GM23338 (cell line): ENCODE measurements at regions not wholly inside any gene's neighbourhood (a gene's known extent, or its start where the extent isn't known, plus 50 kb on each side); places are given as distances from the start of the nearest gene placed in this dataset.
A peak's percentile ranks its signal among the peaks of the same experiment; 100 is the strongest.
"Not testable (repeated sequence)": the region's sequence is repeated elsewhere in the genome, so short reads cannot be mapped to it uniquely, and the experiment has no call there.

Experiments used
- ATAC-seq: fragments of 200-7000 bp; cut with Tn5 transposase; 3 replicates; pipeline ENCODE4 v1.9.1; 2020
- DNase-seq: peaks from one replicate; pipeline ENCODE4 v3.0.0-alpha.2; 2015; ENCODE audit warnings: low spot score
- H2AFZ ChIP-seq: fragments of 200-600 bp; sonication (generic); 2 replicates; pipeline ENCODE4 v1.8.0; 2016; ENCODE audit warnings: antibody characterized with exemption, mild to moderate bottlenecking, moderate library complexity
- H3F3A ChIP-seq: fragments of 200-600 bp; sonication (generic); replicated peaks from 2 replicates; pipeline ENCODE4 v1.8.0; 2017; ENCODE audit warnings: antibody characterized with exemption, mixed run types, low read depth
- H3K27ac ChIP-seq: fragments of 200-600 bp; sonication (generic); 2 replicates; pipeline ENCODE4 v1.6.1; 2016; ENCODE audit warnings: low read depth
- H3K27me3 ChIP-seq: fragments of 200-600 bp; sonication (generic); 2 replicates; pipeline ENCODE4 v1.8.0; 2016; ENCODE audit warnings: mild to moderate bottlenecking, mixed run types, moderate library complexity; ENCODE audit not compliant: insufficient read depth
- H3K36me3 ChIP-seq: fragments of 200-600 bp; sonication (generic); 2 replicates; pipeline ENCODE4 v1.8.0; 2016; ENCODE audit warnings: mild to moderate bottlenecking; ENCODE audit not compliant: insufficient read depth
- H3K4me1 ChIP-seq: fragments of 200-600 bp; sonication (generic); 2 replicates; pipeline ENCODE4 v1.8.0; 2016; ENCODE audit warnings: mild to moderate bottlenecking, moderate library complexity; ENCODE audit not compliant: insufficient read depth
- H3K4me2 ChIP-seq: fragments of 200-600 bp; sonication (generic); 2 replicates; pipeline ENCODE4 v1.7.1; 2017; ENCODE audit warnings: mixed run types
- H3K4me3 ChIP-seq: fragments of 200-600 bp; sonication (generic); 2 replicates; pipeline ENCODE4 v1.6.1; 2016; ENCODE audit warnings: mixed run types
- H3K79me2 ChIP-seq: fragments of 200-600 bp; sonication (generic); replicated peaks from 2 replicates; pipeline ENCODE4 v1.8.0; 2017; ENCODE audit warnings: mild to moderate bottlenecking; ENCODE audit not compliant: insufficient read depth
- H3K9me2 ChIP-seq: fragments of 200-600 bp; sonication (generic); 2 replicates; pipeline ENCODE4 v1.8.0; 2017; ENCODE audit not compliant: insufficient read depth
- H4K20me1 ChIP-seq: fragments of 200-600 bp; sonication (generic); replicated peaks from 2 replicates; pipeline ENCODE4 v1.8.0; 2017; ENCODE audit warnings: mild to moderate bottlenecking; ENCODE audit not compliant: insufficient read depth
- H3K27ac Mint-ChIP-seq: 2 replicates; pipeline ENCODE4 v1.8.0; 2020; ENCODE audit warnings: inconsistent platforms, mild to moderate bottlenecking, moderate library complexity, mixed read lengths
- H3K27me3 Mint-ChIP-seq: 3 replicates; pipeline ENCODE4 v1.8.0; 2022; ENCODE audit warnings: low read depth, mild to moderate bottlenecking, moderate library complexity, mixed read lengths, inconsistent platforms; ENCODE audit not compliant: insufficient read depth, poor library complexity
- H3K36me3 Mint-ChIP-seq: 3 replicates; pipeline ENCODE4 v1.8.0; 2021; ENCODE audit warnings: low read depth, mild to moderate bottlenecking, inconsistent platforms, moderate library complexity, mixed read lengths
- H3K4me1 Mint-ChIP-seq: 3 replicates; pipeline ENCODE4 v1.8.0; 2020; ENCODE audit warnings: mild to moderate bottlenecking, inconsistent platforms, mixed read lengths
- H3K4me3 Mint-ChIP-seq: 3 replicates; pipeline ENCODE4 v1.8.0; 2021; ENCODE audit warnings: moderate library complexity, mild to moderate bottlenecking, inconsistent platforms, mixed read lengths
- H3K9me3 Mint-ChIP-seq: 3 replicates; pipeline ENCODE4 v1.8.0; 2020; ENCODE audit warnings: moderate library complexity, mild to moderate bottlenecking, inconsistent platforms, mixed read lengths
- POLR2AphosphoS5 ChIP-seq: IDR thresholded peaks from 2 replicates; pipeline ENCODE4 v1.6.1; 2016; ENCODE audit warnings: antibody characterized with exemption, low read depth
- STAT1 ChIP-seq: IDR thresholded peaks from one replicate; pipeline ENCODE4 v1.6.1; 2016; ENCODE audit warnings: antibody characterized with exemption; ENCODE audit not compliant: unreplicated experiment
- TF ChIP-seq, protein P1 (sequence below): IDR thresholded peaks from one replicate; pipeline ENCODE4 v1.6.1; 2018; ENCODE audit warnings: antibody characterized with exemption; ENCODE audit not compliant: unreplicated experiment
- TF ChIP-seq, protein P2 (sequence below): IDR thresholded peaks from 2 replicates; pipeline ENCODE4 v1.6.1; 2016; ENCODE audit warnings: antibody characterized with exemption
- TF ChIP-seq, protein P3 (sequence below), 2 experiments: fragments of 200-600 bp in 1 of 2; sonication (generic) in 1 of 2; conservative IDR thresholded peaks; 2 replicates each; pipeline versions ENCODE4 v1.5.1 to v1.6.1; 2016 to 2017; ENCODE audit warnings: antibody characterized with exemption in 2 of 2, low read depth in 2 of 2, mild to moderate bottlenecking in 2 of 2, moderate library complexity in 1 of 2

DNA sequence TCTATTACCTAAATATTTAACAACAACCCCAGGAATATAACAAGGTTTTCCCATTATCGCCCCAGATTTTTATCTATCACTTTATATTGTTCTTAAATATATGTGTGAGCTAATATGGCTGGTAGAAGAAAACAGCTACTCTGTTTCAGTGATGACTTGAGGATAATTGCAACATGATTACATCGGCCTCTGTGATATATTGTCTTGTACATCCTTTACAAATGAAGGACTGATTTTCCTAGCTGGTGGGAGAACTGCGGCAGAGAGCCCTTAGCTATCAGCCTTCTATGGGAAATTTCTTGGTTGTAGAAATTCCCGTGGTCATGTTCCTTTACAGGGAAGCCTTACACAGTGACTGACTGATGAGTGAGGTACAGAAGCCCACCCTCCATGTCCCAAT is 110.9 kb upstream of the ZNF717 start (continued):
- TF ChIP-seq, protein P1, sequence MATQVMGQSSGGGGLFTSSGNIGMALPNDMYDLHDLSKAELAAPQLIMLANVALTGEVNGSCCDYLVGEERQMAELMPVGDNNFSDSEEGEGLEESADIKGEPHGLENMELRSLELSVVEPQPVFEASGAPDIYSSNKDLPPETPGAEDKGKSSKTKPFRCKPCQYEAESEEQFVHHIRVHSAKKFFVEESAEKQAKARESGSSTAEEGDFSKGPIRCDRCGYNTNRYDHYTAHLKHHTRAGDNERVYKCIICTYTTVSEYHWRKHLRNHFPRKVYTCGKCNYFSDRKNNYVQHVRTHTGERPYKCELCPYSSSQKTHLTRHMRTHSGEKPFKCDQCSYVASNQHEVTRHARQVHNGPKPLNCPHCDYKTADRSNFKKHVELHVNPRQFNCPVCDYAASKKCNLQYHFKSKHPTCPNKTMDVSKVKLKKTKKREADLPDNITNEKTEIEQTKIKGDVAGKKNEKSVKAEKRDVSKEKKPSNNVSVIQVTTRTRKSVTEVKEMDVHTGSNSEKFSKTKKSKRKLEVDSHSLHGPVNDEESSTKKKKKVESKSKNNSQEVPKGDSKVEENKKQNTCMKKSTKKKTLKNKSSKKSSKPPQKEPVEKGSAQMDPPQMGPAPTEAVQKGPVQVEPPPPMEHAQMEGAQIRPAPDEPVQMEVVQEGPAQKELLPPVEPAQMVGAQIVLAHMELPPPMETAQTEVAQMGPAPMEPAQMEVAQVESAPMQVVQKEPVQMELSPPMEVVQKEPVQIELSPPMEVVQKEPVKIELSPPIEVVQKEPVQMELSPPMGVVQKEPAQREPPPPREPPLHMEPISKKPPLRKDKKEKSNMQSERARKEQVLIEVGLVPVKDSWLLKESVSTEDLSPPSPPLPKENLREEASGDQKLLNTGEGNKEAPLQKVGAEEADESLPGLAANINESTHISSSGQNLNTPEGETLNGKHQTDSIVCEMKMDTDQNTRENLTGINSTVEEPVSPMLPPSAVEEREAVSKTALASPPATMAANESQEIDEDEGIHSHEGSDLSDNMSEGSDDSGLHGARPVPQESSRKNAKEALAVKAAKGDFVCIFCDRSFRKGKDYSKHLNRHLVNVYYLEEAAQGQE = no peak
- TF ChIP-seq, protein P2, sequence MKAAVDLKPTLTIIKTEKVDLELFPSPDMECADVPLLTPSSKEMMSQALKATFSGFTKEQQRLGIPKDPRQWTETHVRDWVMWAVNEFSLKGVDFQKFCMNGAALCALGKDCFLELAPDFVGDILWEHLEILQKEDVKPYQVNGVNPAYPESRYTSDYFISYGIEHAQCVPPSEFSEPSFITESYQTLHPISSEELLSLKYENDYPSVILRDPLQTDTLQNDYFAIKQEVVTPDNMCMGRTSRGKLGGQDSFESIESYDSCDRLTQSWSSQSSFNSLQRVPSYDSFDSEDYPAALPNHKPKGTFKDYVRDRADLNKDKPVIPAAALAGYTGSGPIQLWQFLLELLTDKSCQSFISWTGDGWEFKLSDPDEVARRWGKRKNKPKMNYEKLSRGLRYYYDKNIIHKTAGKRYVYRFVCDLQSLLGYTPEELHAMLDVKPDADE = no peak
- TF ChIP-seq STAT1 = no peak

DNA sequence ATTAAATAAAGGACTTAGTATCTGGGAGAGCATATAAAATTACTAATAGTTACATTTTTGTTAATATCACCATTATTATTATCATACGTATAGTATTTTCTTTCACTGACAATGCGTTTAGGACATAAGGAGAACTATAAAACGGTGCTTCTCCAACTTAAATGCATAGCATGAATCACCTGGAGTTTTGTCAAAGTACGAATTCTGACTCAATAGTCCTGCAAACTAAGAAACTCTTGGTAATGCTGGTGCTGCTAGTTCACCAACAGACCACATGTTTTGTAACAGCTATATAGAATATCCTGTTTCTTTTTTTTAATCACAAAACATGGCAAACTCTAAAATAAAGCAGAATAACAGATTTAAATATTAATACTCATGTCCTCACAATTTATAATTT is 116.1 kb upstream of the ZNF717 start:
- not testable (repeated sequence) for H3K4me3 ChIP-seq, H3K4me1 ChIP-seq, H3K4me1 Mint-ChIP-seq, H3F3A ChIP-seq, H3K4me2 ChIP-seq, H4K20me1 ChIP-seq, H3K79me2 ChIP-seq, H3K27me3 Mint-ChIP-seq, H3K27ac ChIP-seq, H3K36me3 Mint-ChIP-seq, H3K36me3 ChIP-seq, H3K9me3 Mint-ChIP-seq, H3K9me2 ChIP-seq, DNase-seq, H3K27ac Mint-ChIP-seq, ATAC-seq, H3K4me3 Mint-ChIP-seq, H2AFZ ChIP-seq
- peaks cover 15% of the 10 kb centered on the region for H3K27me3 ChIP-seq

DNA sequence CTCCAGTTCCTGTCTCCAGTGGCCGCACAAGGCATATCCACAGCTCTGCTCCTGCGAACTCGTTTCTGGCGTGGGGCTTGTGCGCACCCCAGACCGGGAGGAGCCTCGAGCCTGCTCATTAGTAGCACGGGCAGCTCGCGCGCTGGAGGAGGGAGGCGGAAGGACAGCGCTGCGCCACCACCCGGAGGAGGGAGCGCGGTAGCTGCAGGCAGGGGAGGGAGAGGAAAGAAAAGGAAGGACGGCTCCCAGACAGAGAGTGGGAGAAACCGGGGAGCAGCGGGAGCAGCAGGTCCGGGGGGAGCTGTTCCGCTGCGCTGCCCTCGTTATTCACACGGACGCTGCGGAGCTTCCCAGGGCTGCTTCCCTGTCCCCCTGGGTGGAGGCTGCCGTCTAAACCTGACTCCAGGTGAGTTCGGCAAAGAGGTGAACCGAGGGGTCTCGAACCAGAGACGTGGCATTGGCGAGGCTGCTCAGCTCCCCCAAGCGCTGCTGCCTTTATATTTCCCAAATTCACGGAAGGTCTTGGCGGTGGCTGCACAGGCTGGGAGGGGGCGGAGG is 121.3 kb upstream of the ZNF717 start:
- Histone ChIP-seq H2AFZ (peak overlapping the region; percentile 95), H3K4me3 (peak overlapping the region; percentile 74), H3F3A (no peaks in the 10 kb centered on the region), H3K4me1 (peaks cover 15% of the 10 kb centered on the region), H3K9me2 (no peaks in the 10 kb centered on the region), H3K27ac (no peak overlapping the region), H3K27me3 (peaks cover 29% of the 10 kb centered on the region), H4K20me1 (no peaks in the 10 kb centered on the region), H3K79me2 (no peaks in the 10 kb centered on the region), H3K36me3 (no peaks in the 10 kb centered on the region), H3K4me2 (peak overlapping the region; percentile 89)
- TF ChIP-seq, protein P3, sequence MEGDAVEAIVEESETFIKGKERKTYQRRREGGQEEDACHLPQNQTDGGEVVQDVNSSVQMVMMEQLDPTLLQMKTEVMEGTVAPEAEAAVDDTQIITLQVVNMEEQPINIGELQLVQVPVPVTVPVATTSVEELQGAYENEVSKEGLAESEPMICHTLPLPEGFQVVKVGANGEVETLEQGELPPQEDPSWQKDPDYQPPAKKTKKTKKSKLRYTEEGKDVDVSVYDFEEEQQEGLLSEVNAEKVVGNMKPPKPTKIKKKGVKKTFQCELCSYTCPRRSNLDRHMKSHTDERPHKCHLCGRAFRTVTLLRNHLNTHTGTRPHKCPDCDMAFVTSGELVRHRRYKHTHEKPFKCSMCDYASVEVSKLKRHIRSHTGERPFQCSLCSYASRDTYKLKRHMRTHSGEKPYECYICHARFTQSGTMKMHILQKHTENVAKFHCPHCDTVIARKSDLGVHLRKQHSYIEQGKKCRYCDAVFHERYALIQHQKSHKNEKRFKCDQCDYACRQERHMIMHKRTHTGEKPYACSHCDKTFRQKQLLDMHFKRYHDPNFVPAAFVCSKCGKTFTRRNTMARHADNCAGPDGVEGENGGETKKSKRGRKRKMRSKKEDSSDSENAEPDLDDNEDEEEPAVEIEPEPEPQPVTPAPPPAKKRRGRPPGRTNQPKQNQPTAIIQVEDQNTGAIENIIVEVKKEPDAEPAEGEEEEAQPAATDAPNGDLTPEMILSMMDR (conservative IDR thresholded peaks at IDR 0.05; ENCODE audit: low read depth in 2 of 2) = peak; percentile 30 to 67; a peak in 3 of 4 replicates
- no peak for TF ChIP-seq POLR2AphosphoS5
- Mint-ChIP-seq H3K36me3 (peaks cover 4% of the 10 kb centered on the region; the same call in 1 of the 3 replicates), H3K27me3 (peaks cover 3% of the 10 kb centered on the region), H3K9me3 (no peaks in the 10 kb centered on the region), H3K4me1 (peaks cover 18% of the 10 kb centered on the region), H3K27ac (peak overlapping the region; percentile 84; the same call in 1 of the 2 replicates), H3K4me3 (peak overlapping the region; percentile 89)
- DNase-seq (peak; percentile 92), ATAC-seq (peak; percentile 98)
